ENCODE measurements at regions not wholly inside any gene's neighbourhood (a gene's known extent, or its start where the extent isn't known, plus 50 kb on each side); places are given as distances from the start of the nearest gene placed in this dataset.

DNA sequence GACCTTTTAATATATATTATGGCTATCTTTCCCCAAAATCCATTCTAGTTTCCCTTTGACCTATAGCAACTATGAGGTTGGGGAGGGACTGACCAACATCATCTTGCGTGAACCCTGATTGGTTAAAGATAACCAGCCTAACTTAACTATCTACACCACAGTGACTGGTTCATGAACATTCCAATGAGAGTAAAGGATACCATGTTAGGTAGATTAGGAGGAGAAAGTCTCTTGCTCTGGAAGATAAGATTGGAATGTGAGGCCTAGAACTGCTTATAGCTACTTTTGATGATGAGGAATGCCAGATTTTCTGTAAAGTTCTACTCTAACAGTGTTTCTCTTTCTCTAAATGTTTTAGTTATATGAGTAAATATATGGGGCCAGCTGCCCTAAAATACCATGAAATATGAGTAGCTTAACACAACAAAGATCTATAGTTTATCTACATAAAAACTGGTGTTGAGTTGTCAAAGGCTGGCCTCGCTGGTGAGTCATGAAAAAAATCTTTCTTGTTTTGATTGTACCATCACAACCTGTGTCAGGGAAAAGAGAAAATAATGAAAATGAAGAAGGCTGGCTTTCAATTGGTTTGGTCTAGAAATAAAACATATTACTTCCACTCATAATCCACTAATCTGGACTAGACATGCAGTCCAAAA lies 481.4 kb downstream of the NSUN3 start:
- TF ChIP-seq, protein P1, sequence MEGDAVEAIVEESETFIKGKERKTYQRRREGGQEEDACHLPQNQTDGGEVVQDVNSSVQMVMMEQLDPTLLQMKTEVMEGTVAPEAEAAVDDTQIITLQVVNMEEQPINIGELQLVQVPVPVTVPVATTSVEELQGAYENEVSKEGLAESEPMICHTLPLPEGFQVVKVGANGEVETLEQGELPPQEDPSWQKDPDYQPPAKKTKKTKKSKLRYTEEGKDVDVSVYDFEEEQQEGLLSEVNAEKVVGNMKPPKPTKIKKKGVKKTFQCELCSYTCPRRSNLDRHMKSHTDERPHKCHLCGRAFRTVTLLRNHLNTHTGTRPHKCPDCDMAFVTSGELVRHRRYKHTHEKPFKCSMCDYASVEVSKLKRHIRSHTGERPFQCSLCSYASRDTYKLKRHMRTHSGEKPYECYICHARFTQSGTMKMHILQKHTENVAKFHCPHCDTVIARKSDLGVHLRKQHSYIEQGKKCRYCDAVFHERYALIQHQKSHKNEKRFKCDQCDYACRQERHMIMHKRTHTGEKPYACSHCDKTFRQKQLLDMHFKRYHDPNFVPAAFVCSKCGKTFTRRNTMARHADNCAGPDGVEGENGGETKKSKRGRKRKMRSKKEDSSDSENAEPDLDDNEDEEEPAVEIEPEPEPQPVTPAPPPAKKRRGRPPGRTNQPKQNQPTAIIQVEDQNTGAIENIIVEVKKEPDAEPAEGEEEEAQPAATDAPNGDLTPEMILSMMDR (IDR thresholded peaks at IDR 0.05), result no peak
- TF ChIP-seq POLR2A (IDR thresholded peaks at IDR 0.05), result no peak
